ENCODE measurements at regions not wholly inside any gene's neighbourhood (a gene's known extent, or its start where the extent isn't known, plus 50 kb on each side); places are given as distances from the start of the nearest gene placed in this dataset.

DNA sequence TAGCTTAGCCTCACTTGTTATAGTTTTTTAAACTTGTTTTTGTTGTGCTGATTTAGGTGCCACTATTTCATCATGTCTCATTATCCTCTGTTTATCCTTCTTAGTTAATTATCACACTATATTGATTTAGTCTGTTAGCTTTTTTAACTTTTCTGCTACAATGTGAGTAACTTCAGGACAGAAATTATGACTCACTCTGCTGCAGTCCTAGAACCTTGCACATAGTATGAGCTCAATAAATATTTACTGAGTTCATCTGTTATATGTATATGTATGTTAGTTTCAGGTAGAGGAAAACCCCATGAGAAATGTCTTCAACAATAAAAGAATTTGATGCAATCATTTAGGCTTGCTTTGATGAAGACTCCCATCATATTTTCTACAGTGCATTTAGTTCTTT, 224.3 kb upstream of the NAV3 start:
- Histone ChIP-seq H3K79me1 (ENCODE audit: low read depth in 1 of 2, low read length in 2 of 2) (no peaks in the 10 kb centered on the region), H3K4ac (ENCODE audit: low read depth, low read length) (no peak overlapping the region), H3K27ac (ENCODE audit: insufficient read depth, low read length) (no peak overlapping the region), H2AK9ac (replicated peaks; ENCODE audit: low read depth, low read length, poor library complexity) (no peak overlapping the region), H3K18ac (ENCODE audit: low read depth, low read length) (no peak overlapping the region), H3K9ac (ENCODE audit: low read depth, low read length) (no peak overlapping the region), H2AFZ (replicated peaks; ENCODE audit: low read length, poor library complexity) (no peak overlapping the region), H3K4me3 (ENCODE audit: insufficient read depth, low read depth, low read length) (no peak overlapping the region), H3K36me3 (ENCODE audit: control insufficient read depth, insufficient read depth, low read length) (no peaks in the 10 kb centered on the region), H3K4me2 (ENCODE audit: low read depth, low read length) (no peak overlapping the region), H3K23ac (ENCODE audit: low read depth, low read length) (no peak overlapping the region), H3K9me3 (ENCODE audit: control insufficient read depth, insufficient read depth, low read length) (no peaks in the 10 kb centered on the region), H4K91ac (ENCODE audit: insufficient read depth, low read depth, low read length) (no peak overlapping the region), H4K5ac (ENCODE audit: low read depth, low read length) (no peak overlapping the region), H2AK5ac (ENCODE audit: low read depth, low read length) (no peak overlapping the region), H3K56ac (ENCODE audit: extremely low read depth, insufficient read depth, low read length) (no peak overlapping the region), H4K20me1 (ENCODE audit: insufficient read depth, low read length) (no peaks in the 10 kb centered on the region), H4K8ac (ENCODE audit: low read depth in 2 of 2, low read length in 2 of 2) (no peak overlapping the region), H3K4me1 (ENCODE audit: control insufficient read depth, insufficient read depth, low read length) (no peaks in the 10 kb centered on the region), H3K14ac (replicated peaks; ENCODE audit: low read depth, low read length) (no peak overlapping the region), H3K9me1 (ENCODE audit: insufficient read depth, low read length) (no peaks in the 10 kb centered on the region), H2BK20ac (ENCODE audit: low read depth, low read length) (no peak overlapping the region), H2BK120ac (ENCODE audit: low read depth, low read length) (no peak overlapping the region), H2BK5ac (ENCODE audit: low read depth, low read length, poor library complexity, severe bottlenecking) (no peak overlapping the region), H2BK15ac (ENCODE audit: low read depth, low read length) (no peak overlapping the region), H3K27me3 (ENCODE audit: control insufficient read depth, insufficient read depth, low read length) (no peaks in the 10 kb centered on the region)
- ATAC-seq (ENCODE audit: low read depth), result no peak
- BruUV-seq (replicated peaks), result no TSS peak
- no peak for DNase-seq
- ChIA-PET POLR2A (ENCODE audit: unreplicated experiment) (no interaction called here), CTCF (no interaction called here)
- dilution Hi-C loops (cut with HindIII; ENCODE audit: low sequenced_read_pairs, unreplicated experiment), result no loop called here
- TF ChIP-seq MAZ (IDR thresholded peaks at IDR 0.05; ENCODE audit: borderline replicate concordance, low read depth, low read length) (no peak), CHD1 (IDR thresholded peaks at IDR 0.05; ENCODE audit: low read depth, low read length) (no peak), RAD21 (IDR thresholded peaks at IDR 0.05; ENCODE audit: low read length) (no peak), POLR2A (IDR thresholded peaks at IDR 0.05; ENCODE audit: low read depth, low read length) (no peak), BHLHE40 (IDR thresholded peaks at IDR 0.05; ENCODE audit: low read depth, low read length) (no peak), NFE2L2 (IDR thresholded peaks at IDR 0.05; ENCODE audit: low read depth, low read length) (no peak)
- in situ Hi-C loops (cut with MboI; ENCODE audit: low sequenced_read_pairs), result no loop called here
- intact Hi-C loops (cut with micrococcal nuclease), result no loop called here

Data from IMR-90 (cell line).